OCI-LY1 (cell line): ENCODE measurements at regions not wholly inside any gene's neighbourhood (a gene's known extent, or its start where the extent isn't known, plus 50 kb on each side); places are given as distances from the start of the nearest gene placed in this dataset.

Experiments used
- H2AFZ ChIP-seq: fragments of 200-600 bp; sonication (generic), shearing (Covaris generic); 2 replicates; pipeline ENCODE4 v1.6.0; 2014; ENCODE audit warnings: antibody characterized with exemption, mild to moderate bottlenecking, low read length
- H3F3A ChIP-seq: fragments of 200-600 bp; sonication (generic), shearing (Covaris generic); 2 replicates; pipeline ENCODE4 v1.6.0; 2014; ENCODE audit warnings: mild to moderate bottlenecking, antibody characterized with exemption, low read length, moderate library complexity; ENCODE audit not compliant: insufficient read depth
- H3K27ac ChIP-seq: fragments of 200-600 bp; sonication (generic); 2 replicates; pipeline ENCODE4 v1.5.1; 2014; ENCODE audit warnings: low read length, mixed run types, mild to moderate bottlenecking, low read depth; ENCODE audit not compliant: poor library complexity, severe bottlenecking
- H3K27me3 ChIP-seq: fragments of 200-600 bp; sonication (generic); 2 replicates; pipeline ENCODE4 v1.6.0; 2014; ENCODE audit warnings: antibody characterized with exemption, mild to moderate bottlenecking, low read length, moderate library complexity; ENCODE audit not compliant: insufficient read depth
- H3K36me3 ChIP-seq: fragments of 200-600 bp; sonication (generic); 2 replicates; pipeline ENCODE4 v1.6.1; 2014; ENCODE audit warnings: mild to moderate bottlenecking, antibody characterized with exemption, low read length, moderate library complexity, mixed read lengths; ENCODE audit not compliant: insufficient read depth
- H3K4me1 ChIP-seq: fragments of 200-600 bp; sonication (generic); 2 replicates; pipeline ENCODE4 v1.5.1; 2014; ENCODE audit warnings: mild to moderate bottlenecking, low read length, moderate library complexity; ENCODE audit not compliant: insufficient read depth, severe bottlenecking
- H3K4me2 ChIP-seq: fragments of 200-600 bp; sonication (generic), shearing (Covaris generic); 2 replicates; pipeline ENCODE4 v1.6.1; 2014; ENCODE audit warnings: low read length
- H3K4me3 ChIP-seq: fragments of 200-600 bp; sonication (generic); 2 replicates; pipeline ENCODE4 v1.5.1; 2014; ENCODE audit warnings: low read length, low read depth, mild to moderate bottlenecking, mixed read lengths; ENCODE audit not compliant: poor library complexity, severe bottlenecking
- H3K79me2 ChIP-seq: fragments of 200-600 bp; shearing (Covaris generic); 2 replicates; pipeline ENCODE4 v1.6.1; 2016; ENCODE audit warnings: mixed run types, low read length, mixed read lengths; ENCODE audit not compliant: insufficient read depth
- H3K9ac ChIP-seq: fragments of 200-600 bp; sonication (generic), shearing (Covaris generic); 2 replicates; pipeline ENCODE4 v1.6.1; 2014; ENCODE audit warnings: mild to moderate bottlenecking, low read length, mixed read lengths
- H3K9me2 ChIP-seq: fragments of 200-600 bp; sonication (generic), shearing (Covaris generic); 2 replicates; pipeline ENCODE4 v1.6.1; 2014; ENCODE audit warnings: low read depth, mild to moderate bottlenecking, low read length, mixed read lengths
- H3K9me3 ChIP-seq: fragments of 200-600 bp; shearing (Covaris generic); 2 replicates; pipeline ENCODE4 v1.6.1; 2014; ENCODE audit warnings: low read length, mixed read lengths
- H4K20me1 ChIP-seq: fragments of 200-600 bp; sonication (generic), shearing (Covaris generic); 2 replicates; pipeline ENCODE4 v1.6.0; 2016; ENCODE audit warnings: mild to moderate bottlenecking, low read length; ENCODE audit not compliant: insufficient read depth
- CTCF ChIP-seq: fragments of 200-600 bp; sonication (generic), shearing (Covaris generic); IDR thresholded peaks from 2 replicates; pipeline ENCODE4 v1.5.1; 2017; ENCODE audit warnings: mild to moderate bottlenecking, antibody characterized with exemption, low read length, moderate library complexity, mixed read lengths
- EZH2 ChIP-seq: fragments of 200-600 bp; sonication (generic), shearing (Covaris generic); IDR thresholded peaks from 2 replicates; pipeline ENCODE4 v1.8.0; 2017; ENCODE audit warnings: borderline replicate concordance, mixed run types, mild to moderate bottlenecking, antibody characterized with exemption, low read length, moderate library complexity, mixed read lengths

GRCh38 chr6:170086639-170087420 lies 204.0 kb downstream of the DLL1 start:
- Histone ChIP-seq H3K4me1 (peaks cover 24% of the 10 kb centered on the region), H3K9ac (no peak overlapping the region), H3K9me3 (no peaks in the 10 kb centered on the region), H3K36me3 (no peaks in the 10 kb centered on the region), H3F3A (no peaks in the 10 kb centered on the region), H3K79me2 (no peaks in the 10 kb centered on the region), H3K4me2 (no peak overlapping the region), H2AFZ (no peak overlapping the region), H3K27me3 (peaks cover 2% of the 10 kb centered on the region; the same call in 1 of the 2 replicates), H4K20me1 (no peaks in the 10 kb centered on the region), H3K9me2 (no peaks in the 10 kb centered on the region), H3K4me3 (no peak overlapping the region), H3K27ac (no peak overlapping the region)
- TF ChIP-seq EZH2 (no peak), CTCF (no peak)

- no peaks in the 10 kb centered on the region for H4K20me1 ChIP-seq
- no peaks in the 10 kb centered on the region for H3K36me3 ChIP-seq
- no peak overlapping the region for H3K9ac ChIP-seq
- H2AFZ ChIP-seq = no peak overlapping the region
- no peak overlapping the region for H3K27ac ChIP-seq
- TF ChIP-seq EZH2 = no peak
- H3F3A ChIP-seq = no peaks in the 10 kb centered on the region
- peaks cover 24% of the 10 kb centered on the region for H3K4me1 ChIP-seq
- no peaks in the 10 kb centered on the region for H3K9me2 ChIP-seq
- H3K27me3 ChIP-seq = no peaks in the 10 kb centered on the region
- H3K9me3 ChIP-seq = no peaks in the 10 kb centered on the region
- H3K79me2 ChIP-seq = no peaks in the 10 kb centered on the region
- no peak overlapping the region for H3K4me3 ChIP-seq
- H3K4me2 ChIP-seq = no peak overlapping the region
These were observed 205.1 kb downstream of the DLL1 start for GRCh38 chr6:170085475-170086401.

- H3K27ac ChIP-seq = no peak overlapping the region
- H3K9me2 ChIP-seq = no peaks in the 10 kb centered on the region
- H3K4me1 ChIP-seq = peaks cover 16% of the 10 kb centered on the region
- H4K20me1 ChIP-seq = no peaks in the 10 kb centered on the region
- no peak overlapping the region for H2AFZ ChIP-seq
- no peaks in the 10 kb centered on the region for H3K36me3 ChIP-seq
- H3K4me2 ChIP-seq = no peak overlapping the region
- H3K9ac ChIP-seq = no peak overlapping the region
- H3K4me3 ChIP-seq = no peak overlapping the region
- H3K79me2 ChIP-seq = no peaks in the 10 kb centered on the region
- H3K9me3 ChIP-seq = no peaks in the 10 kb centered on the region
- H3F3A ChIP-seq = no peaks in the 10 kb centered on the region
- no peaks in the 10 kb centered on the region for H3K27me3 ChIP-seq
- TF ChIP-seq CTCF (no peak), EZH2 (no peak)
These were observed 206.6 kb downstream of the DLL1 start for GRCh38 chr6:170084166-170084730.
